Cerebellar cortex (tissue), 1 donor: ENCODE measurements at regions not wholly inside any gene's neighbourhood (a gene's known extent, or its start where the extent isn't known, plus 50 kb on each side); places are given as distances from the start of the nearest gene placed in this dataset.
A peak's percentile ranks its signal among the peaks of the same experiment; 100 is the strongest.

Experiments used
- DNase-seq: peaks from one replicate; pipeline ENCODE4 v3.0.0-alpha.2; 2015; ENCODE audit warnings: low spot score

GRCh38 chr15:55026381-55026780, 170.4 kb downstream of the RSL24D1 start:
- DNase-seq, result no peak

- DNase-seq, result no peak
Measured at GRCh38 chr15:55017635-55018034, 179.1 kb downstream of the RSL24D1 start.

GRCh38 chr15:55016225-55016624, 180.5 kb downstream of the RSL24D1 start:
- DNase-seq, result no peak

GRCh38 chr15:55015093-55015445, 181.7 kb downstream of the RSL24D1 start:
- no peak for DNase-seq

GRCh38 chr15:55014391-55015092, 182.2 kb downstream of the RSL24D1 start:
- no peak for DNase-seq

- DNase-seq, result no peak
Measured at GRCh38 chr15:55008421-55008820, 188.3 kb downstream of the RSL24D1 start.

- DNase-seq, result no peak
Measured at GRCh38 chr15:55007561-55007960, 189.2 kb downstream of the RSL24D1 start.

- no peak for DNase-seq
Measured at GRCh38 chr15:55005679-55006078, 191.1 kb downstream of the RSL24D1 start.

GRCh38 chr15:55003965-55004873, 192.5 kb downstream of the RSL24D1 start:
- peak; percentile 74 for DNase-seq

GRCh38 chr15:54998661-54999060, 198.1 kb downstream of the RSL24D1 start:
- no peak for DNase-seq

GRCh38 chr15:54990793-54991192, 205.9 kb downstream of the RSL24D1 start:
- no peak for DNase-seq

- DNase-seq, result no peak
Measured at GRCh38 chr15:54987881-54988280, 208.9 kb downstream of the RSL24D1 start.

- DNase-seq, result no peak
Measured at GRCh38 chr15:54979964-54980363, 216.8 kb downstream of the RSL24D1 start.

GRCh38 chr15:54962637-54963036, 234.1 kb downstream of the RSL24D1 start:
- no peak for DNase-seq

GRCh38 chr15:54960266-54960665, 236.5 kb downstream of the RSL24D1 start:
- DNase-seq, result no peak

- DNase-seq, result no peak
Measured at GRCh38 chr15:54941417-54941816, 255.3 kb downstream of the RSL24D1 start.

- DNase-seq, result no peak
Measured at GRCh38 chr15:54917312-54917711, 279.4 kb downstream of the RSL24D1 start.

- no peak for DNase-seq
Measured at GRCh38 chr15:54915380-54915779, 281.4 kb downstream of the RSL24D1 start.

GRCh38 chr15:54884312-54884711, 312.4 kb downstream of the RSL24D1 start:
- no peak for DNase-seq

- DNase-seq, result no peak
Measured at GRCh38 chr15:54859982-54860381, 336.8 kb downstream of the RSL24D1 start.

GRCh38 chr15:54854667-54855066, 342.1 kb downstream of the RSL24D1 start:
- no peak for DNase-seq

- DNase-seq, result no peak
Measured at GRCh38 chr15:54850101-54850500, 346.6 kb downstream of the RSL24D1 start.

GRCh38 chr15:54843006-54843405, 353.7 kb downstream of the RSL24D1 start:
- no peak for DNase-seq
